BLaER1 treated with 17β-estradiol and CSF1 and Interleukin-3, amounts not matched to agents 10 nM and 100 nM (cell line): ENCODE measurements at regions not wholly inside any gene's neighbourhood (a gene's known extent, or its start where the extent isn't known, plus 50 kb on each side); places are given as distances from the start of the nearest gene placed in this dataset.

Source experiments
- H3K27ac ChIP-seq, 11 experiments: shearing (Covaris generic); formaldehyde crosslinking; 2 replicates each; pipeline ENCODE4 v1.8.1; 2022
- H3K27me3 ChIP-seq, 11 experiments: shearing (Covaris generic); formaldehyde crosslinking; 2 replicates each; pipeline ENCODE4 v1.8.1; 2022
- H3K36me3 ChIP-seq, 11 experiments: shearing (Covaris generic); formaldehyde crosslinking; 2 replicates each; pipeline ENCODE4 v1.8.1; 2022
- H3K4me1 ChIP-seq, 10 experiments: shearing (Covaris generic); formaldehyde crosslinking; 2 replicates each; pipeline ENCODE4 v1.8.1; 2022
- H3K4me2 ChIP-seq, 11 experiments: shearing (Covaris generic); formaldehyde crosslinking; 2 replicates each; pipeline ENCODE4 v1.8.1; 2022
- H3K4me3 ChIP-seq, 10 experiments: shearing (Covaris generic); formaldehyde crosslinking; 2 replicates each; pipeline ENCODE4 v1.8.1; 2022
- H3K9ac ChIP-seq, 11 experiments: shearing (Covaris generic); formaldehyde crosslinking; 2 replicates each; pipeline ENCODE4 v1.8.1; 2022
- H3K9me3 ChIP-seq, 11 experiments: shearing (Covaris generic); formaldehyde crosslinking; replicated peaks in 1 of 11; 2 replicates each; pipeline ENCODE4 v1.8.1; 2022
- H4K20me1 ChIP-seq, 11 experiments: shearing (Covaris generic); formaldehyde crosslinking; 2 replicates each; pipeline ENCODE4 v1.8.1; 2022
- Cebpa-rat ChIP-seq, 11 experiments: shearing (Covaris generic); IDR thresholded peaks; 2 replicates each; pipeline ENCODE4 v1.8.1; 2022

DNA sequence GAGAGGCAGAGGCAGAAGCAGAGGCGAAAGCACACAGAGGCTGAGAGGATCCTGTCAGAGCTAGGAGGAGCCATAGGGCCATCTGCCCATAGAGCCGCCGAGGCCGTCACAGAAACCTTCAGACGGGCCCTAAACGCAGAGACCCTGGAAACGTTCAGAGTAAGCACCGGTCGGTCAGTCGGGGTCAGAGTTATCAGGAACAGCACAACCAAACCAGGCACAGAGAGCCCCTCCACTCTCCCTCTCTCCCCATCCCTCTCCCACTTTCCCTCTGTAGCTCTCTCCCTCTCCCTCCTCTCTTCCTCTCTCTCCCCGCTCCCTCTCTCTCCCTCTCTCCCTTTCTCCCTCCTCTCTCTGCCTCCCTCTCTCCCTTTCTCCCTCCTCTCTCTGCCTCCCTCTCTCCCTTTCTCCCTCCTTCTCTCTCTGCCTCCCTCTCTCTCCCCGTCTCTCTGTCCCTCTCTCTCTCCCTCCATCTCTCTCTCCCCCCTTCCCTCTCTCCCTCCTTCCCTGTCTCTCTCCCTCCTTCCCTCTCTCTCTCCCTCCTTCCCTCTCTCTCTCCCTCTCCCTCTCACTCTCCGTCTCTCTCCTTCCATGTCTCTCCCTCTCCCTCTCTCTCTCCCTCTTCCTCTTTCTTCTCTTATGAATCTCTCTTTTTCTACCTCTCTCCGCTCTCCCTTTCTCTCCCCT is 138.9 kb downstream of the C16orf95 start:
- Histone ChIP-seq H3K4me1 (peaks cover 6 to 10% (median 8%) of the 10 kb centered on the region in 10 experiments; a peak in 18 of 20 replicates), H3K27me3 (no peaks in the 10 kb centered on the region), H3K9ac (no peak overlapping the region), H3K9me3 (no peaks in the 10 kb centered on the region), H3K4me2 (peak overlapping the region in 1 of 11 experiments; percentile 58; a peak in 1 of 22 replicates), H3K36me3 (no peaks in the 10 kb centered on the region), H3K27ac (no peak overlapping the region), H4K20me1 (no peaks in the 10 kb centered on the region), H3K4me3 (no peak overlapping the region)
- TF ChIP-seq Cebpa-rat (IDR thresholded peaks at IDR 0.05): no peak

DNA sequence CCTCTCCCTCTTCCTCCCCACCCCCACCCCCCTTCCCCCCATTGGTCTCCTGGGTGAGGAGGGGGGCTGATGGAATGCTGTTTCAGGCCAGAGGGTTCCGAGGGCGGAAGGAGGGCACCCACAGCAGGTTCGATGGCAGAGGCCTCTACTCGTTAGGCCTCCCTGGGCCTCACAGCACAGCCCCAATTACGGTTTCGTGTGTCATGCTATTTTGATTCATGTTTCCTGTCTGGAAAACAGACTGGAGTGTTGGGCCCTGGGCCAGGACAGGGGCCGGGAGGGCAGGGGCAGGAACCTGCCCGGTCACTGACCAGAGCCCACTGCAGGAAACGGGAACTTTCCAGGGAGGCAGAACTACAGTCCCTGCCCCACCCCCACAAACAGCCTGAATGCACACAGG is 138.2 kb downstream of the C16orf95 start:
- no peaks in the 10 kb centered on the region for H3K9me3 ChIP-seq
- no peak for TF ChIP-seq Cebpa-rat (IDR thresholded peaks at IDR 0.05)
- peak overlapping the region; percentile 45 to 69 (median 58); a peak in 21 of 22 replicates for H3K4me2 ChIP-seq
- no peaks in the 10 kb centered on the region for H3K36me3 ChIP-seq
- no peaks in the 10 kb centered on the region for H4K20me1 ChIP-seq
- H3K9ac ChIP-seq: no peak overlapping the region
- peaks cover 6 to 10% (median 8%) of the 10 kb centered on the region in 10 experiments; a peak in 18 of 20 replicates for H3K4me1 ChIP-seq
- H3K27me3 ChIP-seq: no peaks in the 10 kb centered on the region
- no peak overlapping the region for H3K27ac ChIP-seq
- no peak overlapping the region for H3K4me3 ChIP-seq

DNA sequence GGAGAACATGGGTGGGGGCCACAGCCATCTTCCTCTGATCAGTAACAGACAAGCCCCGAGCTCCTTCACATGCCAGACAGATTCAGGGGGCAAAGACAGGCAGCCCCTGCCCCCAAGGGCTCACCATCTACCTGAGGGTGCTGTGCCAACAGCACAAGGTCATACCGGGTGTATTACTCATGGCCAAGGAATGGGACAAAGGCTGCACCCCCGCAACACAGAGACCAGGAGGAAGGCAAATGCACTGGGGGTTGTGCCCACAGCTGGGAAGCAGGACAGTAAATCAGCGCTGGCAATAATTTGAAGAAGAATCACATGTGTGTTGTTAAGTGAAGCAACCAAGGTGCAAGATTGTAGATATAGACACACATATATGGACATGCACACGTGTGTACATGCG is 137.1 kb downstream of the C16orf95 start:
- H3K9me3 ChIP-seq: no peaks in the 10 kb centered on the region
- H3K4me1 ChIP-seq: peaks cover 6 to 10% (median 8%) of the 10 kb centered on the region in 10 experiments; a peak in 18 of 20 replicates
- no peaks in the 10 kb centered on the region for H4K20me1 ChIP-seq
- no peak overlapping the region for H3K9ac ChIP-seq
- no peak overlapping the region for H3K4me3 ChIP-seq
- no peak overlapping the region for H3K4me2 ChIP-seq
- H3K27me3 ChIP-seq: no peaks in the 10 kb centered on the region
- no peaks in the 10 kb centered on the region for H3K36me3 ChIP-seq
- no peak overlapping the region for H3K27ac ChIP-seq
- TF ChIP-seq Cebpa-rat (IDR thresholded peaks at IDR 0.05): no peak

DNA sequence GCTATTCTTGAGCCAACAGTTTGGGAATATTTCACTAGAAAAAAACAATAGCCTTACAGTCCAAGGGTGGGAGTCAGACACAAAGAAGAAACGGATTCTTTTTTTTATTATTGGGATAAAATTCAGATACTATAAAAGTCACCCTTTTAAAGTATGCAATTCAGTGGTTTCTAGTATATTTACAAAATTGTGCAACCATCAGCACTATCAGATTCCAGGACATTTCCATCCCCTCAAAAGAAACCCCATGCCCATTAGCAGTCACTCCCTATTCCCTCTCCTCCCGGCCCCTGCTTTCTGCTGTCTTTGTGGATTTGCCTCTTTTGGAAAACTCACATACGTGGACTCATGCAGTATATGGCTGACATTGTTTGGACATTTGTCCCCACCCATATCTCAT is 134.4 kb downstream of the C16orf95 start:
- peaks cover 0 to 10% (median 0%) of the 10 kb centered on the region in 11 experiments; a peak in 10 of 22 replicates for H3K9me3 ChIP-seq
- no peak overlapping the region for H3K4me3 ChIP-seq
- no peaks in the 10 kb centered on the region for H4K20me1 ChIP-seq
- peaks cover 6 to 10% (median 8%) of the 10 kb centered on the region in 10 experiments; a peak in 18 of 20 replicates for H3K4me1 ChIP-seq
- no peak overlapping the region for H3K27ac ChIP-seq
- no peak overlapping the region for H3K4me2 ChIP-seq
- H3K36me3 ChIP-seq: no peaks in the 10 kb centered on the region
- no peak overlapping the region for H3K9ac ChIP-seq
- TF ChIP-seq Cebpa-rat (IDR thresholded peaks at IDR 0.05): no peak
- no peaks in the 10 kb centered on the region for H3K27me3 ChIP-seq

DNA sequence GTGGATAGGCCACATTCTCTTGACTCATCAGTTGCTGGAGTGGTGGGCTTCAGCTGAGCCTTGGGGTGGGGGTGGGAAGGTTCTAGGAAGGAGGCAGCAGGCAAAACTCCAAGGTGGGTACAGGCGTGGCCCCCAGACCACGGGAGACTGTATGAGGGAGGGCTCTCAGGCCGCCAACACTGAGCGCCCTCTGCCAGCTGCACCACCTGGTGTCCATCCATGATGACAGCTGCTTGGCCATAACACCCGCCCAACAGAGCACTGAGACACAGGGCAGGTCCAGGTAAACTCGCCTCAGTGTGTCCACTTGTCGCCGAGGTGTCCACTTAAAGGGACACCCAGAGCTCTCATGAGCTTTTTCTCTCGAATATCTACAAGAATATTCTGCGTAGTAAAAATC is 133.5 kb downstream of the C16orf95 start:
- Histone ChIP-seq H3K4me3 (no peak overlapping the region), H3K27me3 (no peaks in the 10 kb centered on the region), H3K9ac (no peak overlapping the region), H3K9me3 (peaks cover 0 to 15% (median under 1%) of the 10 kb centered on the region in 11 experiments; a peak in 10 of 22 replicates), H3K4me2 (no peak overlapping the region), H3K36me3 (no peaks in the 10 kb centered on the region), H4K20me1 (no peaks in the 10 kb centered on the region), H3K4me1 (peaks cover 6 to 10% (median 8%) of the 10 kb centered on the region in 10 experiments; a peak in 18 of 20 replicates), H3K27ac (no peak overlapping the region)
- no peak for TF ChIP-seq Cebpa-rat (IDR thresholded peaks at IDR 0.05)

DNA sequence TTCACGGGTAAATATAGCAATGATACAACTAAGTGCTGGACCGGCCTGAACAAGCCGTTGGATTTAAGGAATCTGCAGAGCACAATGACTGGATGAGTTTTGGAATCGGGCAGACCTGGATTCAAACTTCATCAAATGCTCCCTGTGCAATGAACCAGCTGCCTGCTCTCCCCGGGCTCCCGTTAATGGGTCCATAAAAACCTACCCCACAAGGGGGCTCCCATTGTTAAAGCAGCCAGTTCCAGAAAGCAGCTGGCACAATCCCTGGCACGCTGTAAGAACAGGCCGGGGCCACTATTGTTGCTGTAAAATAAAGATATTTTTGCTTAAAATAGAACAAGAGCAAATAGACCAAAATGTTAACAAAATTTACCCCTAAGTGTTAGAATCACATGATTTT is 131.9 kb downstream of the C16orf95 start:
- no peaks in the 10 kb centered on the region for H4K20me1 ChIP-seq
- H3K4me1 ChIP-seq: no peaks in the 10 kb centered on the region
- H3K9me3 ChIP-seq: peaks cover 11 to 30% (median 17%) of the 10 kb centered on the region in 11 experiments
- no peaks in the 10 kb centered on the region for H3K27me3 ChIP-seq
- no peak overlapping the region for H3K27ac ChIP-seq
- no peak for TF ChIP-seq Cebpa-rat (IDR thresholded peaks at IDR 0.05)
- H3K4me3 ChIP-seq: no peak overlapping the region
- no peak overlapping the region for H3K9ac ChIP-seq
- H3K36me3 ChIP-seq: no peaks in the 10 kb centered on the region
- H3K4me2 ChIP-seq: no peak overlapping the region

DNA sequence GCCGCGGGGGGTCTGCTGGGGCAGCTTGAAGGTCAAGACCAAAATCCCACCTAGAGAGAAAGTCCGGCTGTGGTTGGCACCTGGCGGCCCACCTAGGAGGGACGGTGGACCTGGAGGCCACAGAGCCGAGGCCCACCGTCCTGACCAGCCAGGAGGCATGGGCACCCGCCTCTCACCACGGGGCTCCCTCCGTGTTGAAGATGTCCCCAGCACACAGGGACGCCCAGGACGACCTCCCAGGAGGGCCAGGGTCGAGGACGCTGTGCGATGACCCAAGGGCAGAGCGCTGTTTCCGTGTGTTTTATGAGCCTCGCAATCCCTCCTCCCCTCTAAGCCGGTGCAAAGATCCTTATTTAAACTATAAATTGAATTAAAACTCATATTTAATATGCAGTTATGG is 131.2 kb downstream of the C16orf95 start:
- no peaks in the 10 kb centered on the region for H3K27me3 ChIP-seq
- no peak overlapping the region for H3K4me3 ChIP-seq
- no peaks in the 10 kb centered on the region for H4K20me1 ChIP-seq
- H3K4me2 ChIP-seq: no peak overlapping the region
- peaks cover 18 to 36% (median 23%) of the 10 kb centered on the region in 11 experiments for H3K9me3 ChIP-seq
- TF ChIP-seq Cebpa-rat (IDR thresholded peaks at IDR 0.05): no peak
- no peaks in the 10 kb centered on the region for H3K36me3 ChIP-seq
- no peak overlapping the region for H3K27ac ChIP-seq
- no peaks in the 10 kb centered on the region for H3K4me1 ChIP-seq
- H3K9ac ChIP-seq: no peak overlapping the region

DNA sequence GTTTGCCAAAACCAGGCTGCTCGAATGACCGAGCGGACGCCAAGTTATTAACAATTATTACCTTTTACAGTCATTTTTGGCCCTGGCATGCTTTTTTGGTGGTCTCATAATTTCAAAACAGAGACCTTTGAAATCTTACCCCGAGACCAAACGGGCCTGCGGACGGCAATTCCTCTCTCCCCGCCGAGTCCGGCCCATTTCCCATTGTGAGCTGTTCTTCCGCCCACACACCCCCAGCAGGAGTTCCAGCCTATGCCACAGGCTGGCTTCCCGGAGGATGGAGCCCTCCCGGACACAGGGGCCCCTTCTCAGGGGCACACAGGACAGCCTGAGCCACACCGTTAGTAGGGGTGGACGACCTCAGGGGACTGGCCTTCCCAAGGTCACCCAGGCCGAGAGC is 130.7 kb downstream of the C16orf95 start:
- no peak overlapping the region for H3K27ac ChIP-seq
- H3K4me3 ChIP-seq: no peak overlapping the region
- H3K36me3 ChIP-seq: no peaks in the 10 kb centered on the region
- H3K4me1 ChIP-seq: no peaks in the 10 kb centered on the region; a peak in 1 of 20 replicates
- no peaks in the 10 kb centered on the region for H3K27me3 ChIP-seq
- H3K9ac ChIP-seq: no peak overlapping the region
- H4K20me1 ChIP-seq: no peaks in the 10 kb centered on the region
- H3K4me2 ChIP-seq: no peak overlapping the region
- H3K9me3 ChIP-seq: peaks cover 18 to 38% (median 28%) of the 10 kb centered on the region in 11 experiments
- TF ChIP-seq Cebpa-rat (IDR thresholded peaks at IDR 0.05): no peak

DNA sequence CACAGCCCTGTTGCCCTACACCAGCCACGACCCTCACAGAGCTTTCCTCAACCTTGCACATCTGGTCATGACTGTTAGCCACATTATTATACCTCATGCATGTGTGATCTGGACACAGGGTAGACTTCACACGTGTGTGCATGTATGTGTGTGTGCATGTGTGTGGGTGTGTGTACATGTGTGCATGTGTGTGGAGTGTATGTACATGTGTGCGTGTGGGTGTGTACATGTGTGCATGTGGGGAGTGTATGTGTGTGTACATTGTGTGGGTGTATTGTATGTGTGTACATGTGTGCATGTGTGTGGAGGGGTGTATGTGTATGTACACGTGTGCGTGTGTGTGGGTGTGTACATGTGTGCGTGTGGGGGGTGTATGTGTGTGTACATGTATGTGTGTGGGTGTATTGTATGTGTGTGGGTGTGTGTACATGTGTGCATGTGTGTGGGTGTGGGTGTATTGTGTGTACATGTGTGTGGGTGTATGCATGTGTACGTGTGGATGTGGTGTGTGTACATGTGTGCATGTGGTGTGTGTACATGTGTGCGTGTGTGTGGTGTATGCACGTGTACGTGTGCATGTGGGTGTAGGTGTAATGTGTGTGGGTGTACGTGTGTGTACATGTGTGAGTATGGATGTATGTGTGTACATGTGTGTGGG is 130.2 kb downstream of the C16orf95 start:
- no peaks in the 10 kb centered on the region for H3K27me3 ChIP-seq
- no peaks in the 10 kb centered on the region for H4K20me1 ChIP-seq
- TF ChIP-seq Cebpa-rat (IDR thresholded peaks at IDR 0.05): no peak
- no peak overlapping the region for H3K4me2 ChIP-seq
- peaks cover 0 to 4% (median under 1%) of the 10 kb centered on the region in 10 experiments; a peak in 10 of 20 replicates for H3K4me1 ChIP-seq
- no peak overlapping the region for H3K27ac ChIP-seq
- no peak overlapping the region for H3K9ac ChIP-seq
- peaks cover 18 to 41% (median 29%) of the 10 kb centered on the region in 11 experiments for H3K9me3 ChIP-seq
- no peaks in the 10 kb centered on the region for H3K36me3 ChIP-seq
- H3K4me3 ChIP-seq: no peak overlapping the region
